Activated CD8-positive, alpha-beta memory T cell treated with anti-CD3 and anti-CD28 coated beads for 48 hours (primary cell): ENCODE measurements at regions not wholly inside any gene's neighbourhood (a gene's known extent, or its start where the extent isn't known, plus 50 kb on each side); places are given as distances from the start of the nearest gene placed in this dataset.

ENCODE experiments used
- DNase-seq, 3 experiments: peaks; one replicate each; pipeline ENCODE4 v3.0.0-alpha.2; 2020; ENCODE audit warnings: low read depth in 2 of 3, low spot score in 2 of 3

DNA sequence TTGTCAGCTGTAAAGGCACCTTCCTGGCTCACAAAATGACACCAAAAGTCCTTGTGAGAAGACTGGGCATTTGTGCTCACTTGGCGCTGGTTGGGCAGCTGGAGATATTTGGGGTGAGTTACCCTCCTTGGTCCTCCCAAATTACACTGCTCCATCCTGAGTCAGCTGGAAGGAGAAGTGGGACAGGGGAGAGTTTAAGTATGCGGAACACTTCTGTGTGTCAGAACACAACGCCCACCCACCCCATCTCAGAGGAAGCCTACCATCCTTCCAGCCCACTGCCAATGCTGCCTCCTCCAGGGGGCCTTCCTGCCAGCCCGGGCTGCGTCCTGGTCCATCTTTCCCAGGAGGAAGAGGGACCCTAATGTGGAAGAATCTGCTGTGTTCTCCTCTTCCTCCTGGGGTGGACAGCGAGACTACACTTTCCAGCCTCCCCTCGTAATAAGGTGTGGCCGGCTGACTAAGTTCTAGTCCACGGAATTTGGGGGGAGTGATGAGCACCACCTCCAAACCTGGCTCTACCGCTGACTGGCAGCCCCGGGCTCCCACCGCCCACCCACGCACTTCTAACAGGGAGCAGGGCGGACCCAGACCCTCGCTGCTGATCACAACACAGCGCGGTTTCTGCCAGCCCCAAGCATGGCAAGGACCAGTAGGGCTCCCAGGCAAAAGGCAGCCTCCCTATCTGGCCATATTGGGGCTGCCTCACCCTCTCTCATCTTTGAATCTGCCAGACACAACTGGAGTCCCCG is 265.0 kb downstream of the XXYLT1 start:
- no peak for DNase-seq

DNA sequence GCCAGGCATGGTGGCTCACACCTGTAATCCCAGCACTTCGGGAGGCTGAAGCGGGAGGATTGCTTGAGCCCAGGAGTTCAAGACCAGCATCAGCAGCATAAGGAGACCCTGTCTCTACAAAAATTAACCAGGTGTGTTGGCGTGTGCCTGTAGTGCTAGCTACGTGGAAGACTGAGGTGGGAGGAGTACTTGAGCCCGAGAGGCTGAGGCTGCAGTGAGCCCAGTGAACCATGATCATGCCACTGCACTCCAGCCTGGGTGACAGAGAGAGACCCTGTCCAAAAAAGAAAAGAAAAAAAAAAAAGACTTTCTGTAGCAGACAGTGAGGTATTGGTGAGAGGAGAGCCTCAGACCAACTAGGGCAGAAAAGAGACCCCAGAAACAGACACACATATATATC is 263.8 kb downstream of the XXYLT1 start:
- no peak for DNase-seq

DNA sequence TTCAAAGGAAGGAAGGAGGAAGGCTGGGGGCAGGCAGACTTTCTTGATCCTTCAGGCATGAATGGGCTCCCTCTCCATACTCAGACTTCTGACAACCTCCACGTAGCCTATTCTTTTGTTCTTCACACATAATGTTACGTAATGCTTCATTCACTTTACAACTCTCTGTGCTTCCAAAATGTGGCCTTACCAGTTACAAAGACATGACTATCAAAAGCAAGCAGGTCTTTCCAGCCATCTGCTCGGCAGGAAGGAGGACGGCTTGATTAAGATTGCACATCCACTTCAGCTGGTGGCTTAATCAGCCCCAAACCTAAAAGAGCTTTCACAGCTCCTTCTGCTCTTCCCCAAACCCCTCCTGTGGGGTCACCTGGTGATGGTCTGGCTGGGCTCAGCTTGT is 263.2 kb downstream of the XXYLT1 start:
- no peak for DNase-seq

DNA sequence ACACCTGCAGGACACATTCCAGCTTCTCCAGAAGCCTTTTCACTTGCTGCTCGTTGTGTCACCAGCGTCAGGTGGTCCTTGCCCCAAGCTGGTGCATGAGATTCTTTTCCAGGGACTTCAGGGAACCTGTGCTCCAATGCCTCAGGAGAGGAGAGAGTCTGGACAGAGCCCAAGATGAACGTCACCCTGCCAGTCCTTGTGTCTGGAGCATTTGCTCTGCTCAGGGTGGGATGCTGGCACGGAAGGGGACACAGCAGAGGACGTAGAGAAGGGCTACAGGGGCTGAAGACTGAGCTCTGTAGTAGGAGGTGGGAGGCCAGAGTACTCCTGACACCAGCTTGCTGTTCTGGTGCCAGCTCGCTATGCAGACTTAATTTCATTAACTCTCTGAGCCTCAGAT is 262.1 kb downstream of the XXYLT1 start:
- DNase-seq, result no peak

DNA sequence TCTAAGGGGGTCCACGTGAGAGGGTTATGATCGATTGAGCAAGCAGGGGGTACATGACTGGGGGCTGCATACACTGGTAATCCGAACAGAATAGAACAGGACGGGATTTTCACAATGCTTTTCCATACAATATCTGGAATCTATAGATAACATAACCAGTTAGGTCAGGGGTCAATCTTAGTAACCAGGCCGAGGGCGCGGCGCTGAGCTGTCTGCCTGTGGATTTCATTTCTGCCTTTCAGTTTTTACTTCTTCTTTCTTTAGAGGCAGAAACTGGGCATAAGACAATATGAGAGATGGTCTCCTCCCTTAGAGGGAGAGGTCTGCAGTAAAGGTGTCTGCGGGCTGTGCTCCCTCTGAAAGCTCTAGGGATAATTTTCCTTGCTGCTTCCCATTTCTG is 261.3 kb downstream of the XXYLT1 start:
- no peak for DNase-seq

DNA sequence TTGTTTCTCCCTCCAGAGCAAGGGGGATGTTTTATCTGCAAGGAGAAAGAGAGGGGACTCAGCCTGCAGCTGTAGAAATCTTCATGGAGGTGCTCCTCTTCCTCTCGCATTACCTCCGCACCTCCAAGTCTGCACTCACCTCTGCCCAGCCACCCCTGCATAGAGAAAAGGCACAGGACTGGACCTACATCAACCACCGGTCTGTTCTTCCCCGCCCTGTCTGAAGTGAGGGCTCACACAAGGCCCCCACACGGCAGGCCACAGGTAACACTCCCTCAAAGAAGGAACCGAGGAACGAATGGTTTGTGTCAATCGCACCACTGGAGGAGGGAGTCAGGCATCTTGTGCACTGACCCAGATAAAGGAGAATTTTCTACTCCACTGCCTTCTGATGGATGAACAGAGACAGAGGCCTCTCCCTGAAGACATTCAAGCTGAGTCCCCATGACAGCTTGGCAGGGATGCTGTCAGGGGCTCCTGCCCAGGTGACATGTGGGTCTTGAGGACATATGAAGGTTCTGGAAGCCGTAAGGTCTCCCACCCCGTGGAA is 260.3 kb downstream of the XXYLT1 start:
- DNase-seq, result no peak

DNA sequence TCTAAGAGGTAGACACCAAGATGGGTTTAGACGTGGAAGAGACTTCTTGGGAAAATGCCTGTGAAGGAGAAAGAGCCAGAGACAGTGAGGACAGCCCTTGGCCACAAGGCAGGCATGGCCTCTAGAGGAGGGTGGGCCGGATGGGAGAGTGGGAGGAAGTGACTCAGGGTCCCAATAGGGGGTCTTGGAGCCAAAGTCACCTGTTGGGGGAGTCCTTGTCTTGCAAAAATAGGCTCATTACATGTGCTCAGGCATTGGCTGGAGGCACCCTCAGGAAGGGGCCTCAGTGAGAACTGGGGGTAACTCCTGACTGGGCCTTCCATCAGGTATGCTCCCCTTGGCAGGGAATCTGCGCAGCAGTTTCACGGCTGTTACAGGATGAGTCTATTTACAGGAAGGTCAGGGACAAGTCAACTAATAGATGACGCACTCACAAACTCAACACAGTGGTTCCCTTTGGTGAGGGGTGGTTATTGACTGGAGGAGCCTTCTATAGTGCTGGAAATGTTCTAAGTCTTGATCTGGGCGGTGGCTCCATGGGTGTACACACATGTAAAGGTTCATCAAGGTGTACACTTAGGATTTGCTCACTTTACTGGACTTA is 259.6 kb downstream of the XXYLT1 start:
- no peak for DNase-seq

DNA sequence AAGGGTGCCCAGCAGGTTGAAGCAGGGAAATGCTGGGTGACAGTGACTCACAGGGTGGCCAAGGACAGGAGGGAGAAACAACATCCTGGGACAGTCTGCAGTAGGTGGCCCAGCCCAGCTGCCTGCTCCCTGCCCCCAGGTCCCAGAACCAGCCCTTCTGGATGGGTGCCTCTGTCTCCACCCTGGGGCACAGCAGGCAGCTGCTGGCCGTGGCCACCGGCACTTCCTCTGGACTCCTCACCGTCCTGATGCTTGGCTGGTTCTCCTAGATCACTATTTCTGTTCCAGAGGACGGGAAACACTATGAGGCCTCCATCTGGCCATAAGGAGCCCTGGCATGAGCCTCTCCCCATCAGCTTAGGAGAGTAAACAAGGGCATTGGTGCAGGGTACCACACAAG is 258.9 kb downstream of the XXYLT1 start:
- DNase-seq, result no peak

DNA sequence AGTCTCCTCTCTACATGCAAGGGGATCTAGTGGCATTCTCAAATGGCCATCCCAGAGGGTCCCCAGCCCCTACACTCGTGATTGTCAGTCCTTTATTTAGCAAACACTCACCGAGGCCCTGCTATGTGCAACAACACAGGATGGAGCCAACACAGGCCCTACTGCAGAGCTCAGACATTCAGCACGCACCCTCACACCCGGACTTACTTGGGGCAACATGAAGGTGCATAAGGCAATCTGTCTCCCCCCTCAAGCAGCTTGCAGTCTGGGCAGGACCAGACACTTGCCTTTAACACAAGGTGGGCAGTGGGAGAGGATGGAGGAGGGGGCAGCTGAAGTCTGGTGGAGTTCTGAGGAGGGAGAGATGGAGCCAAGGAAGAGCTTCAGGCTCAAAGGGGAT is 258.4 kb downstream of the XXYLT1 start:
- no peak for DNase-seq

DNA sequence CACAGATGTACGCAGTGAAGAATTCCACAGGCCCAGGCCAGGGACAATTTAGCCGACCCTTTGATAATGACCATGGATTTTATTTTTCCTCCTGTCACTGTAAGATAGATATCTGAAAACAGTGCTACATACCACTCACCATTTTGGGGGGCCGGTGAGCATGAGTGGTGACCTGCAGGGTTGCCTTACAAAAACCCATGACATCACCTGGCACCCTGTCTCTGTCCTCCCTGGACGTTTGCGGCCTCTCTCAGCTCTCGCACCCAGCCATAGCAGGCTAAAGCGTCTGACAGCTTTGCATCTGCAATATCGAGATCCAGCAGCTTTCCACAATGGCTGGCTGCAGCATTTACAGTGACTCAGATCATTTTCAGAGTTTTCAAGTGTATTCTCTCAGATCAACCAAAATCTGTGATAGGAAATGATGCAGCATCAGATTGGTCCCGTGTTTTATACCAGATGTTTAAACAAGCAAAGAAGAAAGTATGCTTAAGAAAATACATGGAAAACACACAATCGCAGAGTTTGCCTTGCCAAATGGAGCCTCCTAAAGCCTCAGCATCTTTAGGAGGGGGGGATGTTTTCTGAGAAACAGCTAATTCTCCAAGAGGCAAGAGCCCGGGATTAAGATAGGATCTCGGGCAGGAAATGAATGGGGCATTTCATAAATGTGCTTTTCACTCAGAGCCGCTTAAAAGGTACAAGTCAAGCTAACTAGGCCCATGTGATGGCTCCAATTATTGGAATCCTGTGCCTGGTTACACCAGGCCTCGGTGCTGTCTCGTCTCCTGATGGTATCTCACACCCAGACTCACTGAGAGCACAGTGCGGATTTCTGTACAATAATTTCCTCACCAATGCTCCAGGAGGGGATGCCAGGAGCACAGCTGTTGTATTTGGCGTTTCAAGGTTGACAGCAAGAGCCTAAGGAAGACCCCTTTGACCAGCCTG is 257.3 kb downstream of the XXYLT1 start:
- no peak for DNase-seq

DNA sequence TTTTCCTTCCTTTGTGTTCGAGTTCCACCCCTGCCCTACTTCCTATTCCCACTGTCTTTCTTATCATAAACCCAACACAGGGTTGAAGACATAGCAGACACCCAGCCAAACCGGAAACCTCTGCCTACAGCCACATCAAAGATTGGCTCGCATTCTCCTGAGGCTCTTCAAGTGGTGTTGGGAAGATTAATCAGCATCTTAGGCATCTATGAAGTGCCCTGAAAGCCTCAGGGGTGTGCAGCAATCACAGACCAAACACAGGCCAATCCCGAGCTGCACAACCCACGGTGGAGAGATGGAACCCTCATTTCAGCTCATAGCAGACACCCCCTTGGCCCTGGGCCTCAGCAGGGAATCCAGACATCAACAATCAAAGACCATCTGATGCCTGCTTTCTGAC is 255.9 kb downstream of the XXYLT1 start:
- DNase-seq, result no peak

DNA sequence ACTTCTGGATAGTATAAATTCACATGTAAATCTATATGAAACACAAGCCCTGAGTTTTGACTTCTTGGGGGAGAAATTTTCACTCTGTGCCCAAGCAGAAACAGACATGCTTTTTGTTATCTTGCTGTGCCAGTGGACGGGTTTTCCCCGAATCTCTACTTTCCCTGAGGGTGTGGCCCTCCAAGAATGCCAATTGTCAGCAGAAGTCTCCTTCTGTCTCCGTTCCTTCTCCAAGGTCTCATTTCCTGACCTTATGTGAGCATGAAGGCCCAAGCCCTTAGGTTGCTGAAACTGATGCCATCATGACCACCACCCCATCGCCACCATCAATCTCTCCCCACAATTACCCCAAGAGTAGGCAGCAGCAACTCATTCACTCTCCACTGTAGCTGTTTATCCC is 253.8 kb downstream of the XXYLT1 start:
- no peak for DNase-seq
